H1 (cell line): ENCODE measurements at regions not wholly inside any gene's neighbourhood (a gene's known extent, or its start where the extent isn't known, plus 50 kb on each side); places are given as distances from the start of the nearest gene placed in this dataset.

Experiments
- CTCF ChIA-PET: fragments of 300-600 bp; sonication (Branson Sonifier 250); formaldehyde crosslinking; loops from one replicate; lab custom pipeline; 2021; ENCODE audit not compliant: partially characterized antibody; lab: Charles Lee
- POLR2A ChIA-PET: fragments of 300-600 bp; sonication (Branson Sonifier 250); formaldehyde crosslinking; loops from one replicate; lab custom pipeline; 2021; ENCODE audit warnings: inconsistent platforms; ENCODE audit not compliant: partially characterized antibody; lab: Charles Lee
- DNase-seq, 2 experiments: peaks; one replicate each; pipeline versions ENCODE4 v3.0.0 to v3.0.0-alpha.2; 2010 to 2022; ENCODE audit warnings: low spot score in 2 of 2, low read depth in 1 of 2, mixed read lengths in 1 of 2
- FAIRE-seq: peaks from 2 replicates; lab custom pipeline; 2011; peaks lifted over from hg19 to GRCh38; lab: Jason Lieb, UNC
- H2AFZ ChIP-seq: 2 replicates; pipeline ENCODE4 v1.8.1; 2012; ENCODE audit warnings: low read length, inconsistent platforms
- H2AK5ac ChIP-seq: 2 replicates; pipeline ENCODE4 v1.6.1; 2013; ENCODE audit warnings: low read depth, low read length
- H2BK120ac ChIP-seq: replicated peaks from 2 replicates; pipeline ENCODE3; 2013; ENCODE audit warnings: low read depth, low read length, inconsistent platforms
- H2BK12ac ChIP-seq: 2 replicates; pipeline ENCODE4 v1.6.1; 2013; ENCODE audit warnings: low read depth, low read length
- H2BK15ac ChIP-seq: 2 replicates; pipeline ENCODE4 v1.6.1; 2013; ENCODE audit warnings: low read length
- H2BK20ac ChIP-seq: 2 replicates; pipeline ENCODE4 v1.6.1; 2013; ENCODE audit warnings: low read length
- H2BK5ac ChIP-seq: 2 replicates; pipeline ENCODE4 v1.6.1; 2013; ENCODE audit warnings: low read depth, low read length
- H3K14ac ChIP-seq: 2 replicates; pipeline ENCODE4 v1.6.1; 2013; ENCODE audit warnings: inconsistent platforms; ENCODE audit not compliant: insufficient read length
- H3K18ac ChIP-seq: 2 replicates; pipeline ENCODE4 v1.6.1; 2013; ENCODE audit warnings: low read length; ENCODE audit errors: extremely low read depth
- H3K23ac ChIP-seq: 2 replicates; pipeline ENCODE4 v1.6.1; 2013; ENCODE audit warnings: inconsistent platforms; ENCODE audit not compliant: insufficient read length
- H3K23me2 ChIP-seq: 2 replicates; pipeline ENCODE4 v1.6.1; 2013; ENCODE audit warnings: low read depth, low read length
- H3K27ac ChIP-seq: 2 replicates; pipeline ENCODE4 v1.6.1; 2011; ENCODE audit warnings: low read depth, low read length, inconsistent platforms
- H3K27me3 ChIP-seq, 4 experiments: replicated peaks in 1 of 4; 1 replicate in 1 of 4; 2 replicates in 3 of 4; pipeline versions ENCODE4 v1.6.1 to v1.8.1; 2011 to 2013; ENCODE audit warnings: low read length in 3 of 4, mild to moderate bottlenecking in 3 of 4, inconsistent platforms in 2 of 4, mixed read lengths in 2 of 4, moderate library complexity in 1 of 4; ENCODE audit not compliant: control insufficient read depth in 3 of 4, insufficient read depth in 3 of 4; ENCODE audit errors: extremely low read depth in 1 of 4
- H3K36me3 ChIP-seq, 4 experiments: 2 replicates each; pipeline versions ENCODE4 v1.6.1 to v1.8.1; 2011 to 2013; ENCODE audit warnings: mild to moderate bottlenecking in 4 of 4, low read length in 3 of 4, moderate library complexity in 2 of 4, control low read depth in 1 of 4, inconsistent platforms in 1 of 4; ENCODE audit not compliant: insufficient read depth in 4 of 4, control insufficient read depth in 2 of 4
- H3K4ac ChIP-seq: replicated peaks from 2 replicates; pipeline ENCODE3; 2013; ENCODE audit warnings: low read length, low read depth, mixed read lengths, inconsistent platforms; ENCODE audit not compliant: insufficient read length
- H3K4me1 ChIP-seq, 4 experiments: replicated peaks in 1 of 4; 1 replicate in 1 of 4; 2 replicates in 3 of 4; pipeline versions ENCODE4 v1.6.1 to v1.8.1; 2011 to 2013; ENCODE audit warnings: low read length in 3 of 4, inconsistent platforms in 2 of 4, mixed read lengths in 1 of 4; ENCODE audit not compliant: insufficient read depth in 4 of 4, control insufficient read depth in 3 of 4
- H3K4me2 ChIP-seq, 2 experiments: 2 replicates each; pipeline versions ENCODE4 v1.6.1 to v1.8.1; 2011 to 2013; ENCODE audit warnings: low read depth in 2 of 2, low read length in 2 of 2, control low read depth in 1 of 2, inconsistent platforms in 1 of 2, mild to moderate bottlenecking in 1 of 2; ENCODE audit not compliant: insufficient read depth in 1 of 2
- H3K4me3 ChIP-seq, 4 experiments: fragments of 200-600, 300-600 bp in 1 of 4; sonication (generic), shearing (Covaris generic), sonication (Bioruptor Twin) in 1 of 4; 2 replicates each; pipeline versions ENCODE4 v1.5.1 to v1.8.1; 2011 to 2016; ENCODE audit warnings: low read length in 4 of 4, low read depth in 3 of 4, control low read depth in 2 of 4, inconsistent platforms in 2 of 4, mild to moderate bottlenecking in 2 of 4, mixed read lengths in 1 of 4, moderate library complexity in 1 of 4; ENCODE audit not compliant: insufficient read depth in 2 of 4; ENCODE audit errors: extremely low read depth in 1 of 4
- H3K56ac ChIP-seq: replicated peaks from 2 replicates; pipeline ENCODE3; 2013; ENCODE audit warnings: low read depth, mild to moderate bottlenecking, mixed read lengths, low read length, inconsistent platforms; ENCODE audit not compliant: insufficient read length
- H3K79me1 ChIP-seq: 2 replicates; pipeline ENCODE4 v1.6.1; 2013; ENCODE audit warnings: low read depth, low read length, control low read depth
- H3K79me2 ChIP-seq, 2 experiments: 2 replicates each; pipeline versions ENCODE4 v1.6.1 to v1.8.1; 2012 to 2013; ENCODE audit warnings: low read length in 2 of 2, mild to moderate bottlenecking in 2 of 2, inconsistent platforms in 1 of 2; ENCODE audit not compliant: insufficient read depth in 2 of 2, control insufficient read depth in 1 of 2
- H3K9ac ChIP-seq, 4 experiments: replicated peaks in 1 of 4; 1 replicate in 1 of 4; 2 replicates in 3 of 4; pipeline versions ENCODE4 v1.6.1 to v1.8.1; 2011 to 2013; ENCODE audit warnings: low read depth in 3 of 4, low read length in 3 of 4, control low read depth in 2 of 4, mild to moderate bottlenecking in 2 of 4, moderate library complexity in 2 of 4, inconsistent platforms in 1 of 4; ENCODE audit errors: extremely low read depth in 1 of 4
- H3K9me3 ChIP-seq, 2 experiments: 2 replicates each; pipeline versions ENCODE4 v1.6.1 to v1.8.1; 2012 to 2013; ENCODE audit warnings: mild to moderate bottlenecking in 2 of 2, moderate library complexity in 2 of 2, control low read depth in 1 of 2, inconsistent platforms in 1 of 2, low read depth in 1 of 2, low read length in 1 of 2, mixed read lengths in 1 of 2; ENCODE audit not compliant: insufficient read depth in 2 of 2
- H4K20me1 ChIP-seq, 2 experiments: replicated peaks in 1 of 2; 2 replicates each; pipeline versions ENCODE3 to v1.8.1; 2011 to 2013; ENCODE audit warnings: inconsistent platforms in 2 of 2, low read length in 2 of 2, mild to moderate bottlenecking in 1 of 2; ENCODE audit not compliant: insufficient read depth in 2 of 2, control insufficient read depth in 1 of 2
- H4K5ac ChIP-seq: 2 replicates; pipeline ENCODE4 v1.6.1; 2013; ENCODE audit warnings: low read length, low read depth, mixed read lengths, inconsistent platforms; ENCODE audit not compliant: insufficient read length
- H4K8ac ChIP-seq: 2 replicates; pipeline ENCODE4 v1.8.0; 2013; ENCODE audit warnings: mild to moderate bottlenecking, moderate library complexity, low read length, inconsistent platforms; ENCODE audit not compliant: insufficient read depth; ENCODE audit errors: extremely low read depth
- H4K91ac ChIP-seq: replicated peaks from 2 replicates; pipeline ENCODE3; 2013; ENCODE audit warnings: low read length, mixed read lengths, inconsistent platforms; ENCODE audit not compliant: insufficient read length
- HDAC2 ChIP-seq, 2 experiments: fragments of 300-600 bp in 1 of 2; sonication (generic) in 1 of 2; IDR thresholded peaks; 2 replicates each; pipeline ENCODE4 v1.6.1; 2011 to 2012; ENCODE audit warnings: low read depth in 2 of 2, low read length in 2 of 2, mild to moderate bottlenecking in 2 of 2, moderate library complexity in 2 of 2, borderline replicate concordance in 1 of 2, inconsistent platforms in 1 of 2
- KDM5A ChIP-seq: fragments of 200-600 bp; IDR thresholded peaks from 2 replicates; pipeline ENCODE4 v1.7.1; 2012; ENCODE audit warnings: mild to moderate bottlenecking, low read length, inconsistent platforms, mixed read lengths
- PHF8 ChIP-seq: fragments of 200-600 bp; sonication (generic); conservative IDR thresholded peaks from 2 replicates; pipeline ENCODE4 v1.7.1; 2012; ENCODE audit warnings: low read depth, mild to moderate bottlenecking, inconsistent platforms, low read length, moderate library complexity
- RNF2 ChIP-seq: fragments of 200-900, 300-1000 bp; sonication (generic); IDR thresholded peaks from 2 replicates; pipeline ENCODE4 v1.7.1; 2016; ENCODE audit warnings: borderline replicate concordance, low read depth, mild to moderate bottlenecking, antibody characterized with exemption, low read length; ENCODE audit not compliant: poor library complexity, severe bottlenecking; ENCODE audit errors: missing control alignments
- SAP30 ChIP-seq: fragments of 300-600 bp; sonication (generic); IDR thresholded peaks from 2 replicates; pipeline ENCODE4 v1.7.1; 2012; ENCODE audit warnings: low read length, moderate library complexity, mild to moderate bottlenecking, inconsistent platforms; ENCODE audit not compliant: insufficient read depth, insufficient replicate concordance
- WGBS, 2 experiments: shearing (Covaris generic) in 1 of 2; methylation state at CpG; one replicate each; pipeline versions ENCODE4 v1.1.6 to v1.1.7; 2013 to 2015; ENCODE audit warnings: low lambda C conversion rate in 2 of 2, mixed read lengths in 2 of 2, inconsistent platforms in 1 of 2, low coverage in 1 of 2, missing lambda C conversion rate in 1 of 2; ENCODE audit not compliant: insufficient replicate concordance in 2 of 2, insufficient coverage in 1 of 2, insufficient read length in 1 of 2; ENCODE audit errors: extremely low coverage in 1 of 2, missing lambda C conversion rate in 1 of 2; 5-methylcytosine and 5-hydroxymethylcytosine counted together

GRCh38 chr1:30650038-30650967 lies 73.1 kb downstream of the MATN1 start:
- Histone ChIP-seq H3K56ac (no peak overlapping the region), H3K9ac (no peak overlapping the region), H3K23me2 (peaks cover 2% of the 10 kb centered on the region; the same call in 1 of the 2 replicates), H3K14ac (no peak overlapping the region), H3K27me3 (no peaks in the 10 kb centered on the region), H2BK5ac (no peak overlapping the region), H2AFZ (no peak overlapping the region), H3K9me3 (no peaks in the 10 kb centered on the region), H2BK12ac (no peak overlapping the region; the same call in 1 of the 2 replicates), H3K4me1 (peaks cover 0 to 6% (median 4%) of the 10 kb centered on the region in 4 experiments; a peak in 5 of 7 replicates), H4K20me1 (no peaks in the 10 kb centered on the region), H3K27ac (no peak overlapping the region), H3K79me2 (no peaks in the 10 kb centered on the region), H4K5ac (no peak overlapping the region), H3K4ac (no peak overlapping the region), H3K23ac (no peak overlapping the region), H2BK20ac (no peak overlapping the region), H3K18ac (no peak overlapping the region), H3K4me2 (no peak overlapping the region), H3K36me3 (no peaks in the 10 kb centered on the region), H2AK5ac (no peak overlapping the region), H4K8ac (no peak overlapping the region), H2BK15ac (no peak overlapping the region), H4K91ac (no peak overlapping the region), H3K4me3 (no peak overlapping the region), H3K79me1 (no peaks in the 10 kb centered on the region), H2BK120ac (no peak overlapping the region)
- DNase-seq (no peak), FAIRE-seq (no peak)
- ChIA-PET POLR2A (interaction anchor here (0.6 to 0.7 kb wide), 2 partner anchors 12 to 509 kb away, joined by 3 read pairs; no protein-coding TSS in a partner anchor), CTCF (interaction anchor here (1.0 to 1.6 kb wide), 2 partner anchors 11 to 270 kb away, joined by 3 to 4 read pairs; no protein-coding TSS in a partner anchor)
- WGBS, 2 experiments, result 80% methylated on average over 13 of the region's 13 CpGs; no CpG with 5 or more reads in 1 of the 2 experiments
- no peak for TF ChIP-seq SAP30
- no peak for TF ChIP-seq HDAC2 (IDR thresholded peaks at IDR 0.05; ENCODE audit: borderline replicate concordance in 1 of 2, low read depth in 2 of 2, low read length in 2 of 2)
- TF ChIP-seq PHF8, result no peak
- no peak for TF ChIP-seq KDM5A
- TF ChIP-seq RNF2, result no peak
